ENCODE measurements at regions not wholly inside any gene's neighbourhood (a gene's known extent, or its start where the extent isn't known, plus 50 kb on each side); places are given as distances from the start of the nearest gene placed in this dataset.
"Not testable (repeated sequence)": the region's sequence is repeated elsewhere in the genome, so short reads cannot be mapped to it uniquely, and the experiment has no call there.

DNA sequence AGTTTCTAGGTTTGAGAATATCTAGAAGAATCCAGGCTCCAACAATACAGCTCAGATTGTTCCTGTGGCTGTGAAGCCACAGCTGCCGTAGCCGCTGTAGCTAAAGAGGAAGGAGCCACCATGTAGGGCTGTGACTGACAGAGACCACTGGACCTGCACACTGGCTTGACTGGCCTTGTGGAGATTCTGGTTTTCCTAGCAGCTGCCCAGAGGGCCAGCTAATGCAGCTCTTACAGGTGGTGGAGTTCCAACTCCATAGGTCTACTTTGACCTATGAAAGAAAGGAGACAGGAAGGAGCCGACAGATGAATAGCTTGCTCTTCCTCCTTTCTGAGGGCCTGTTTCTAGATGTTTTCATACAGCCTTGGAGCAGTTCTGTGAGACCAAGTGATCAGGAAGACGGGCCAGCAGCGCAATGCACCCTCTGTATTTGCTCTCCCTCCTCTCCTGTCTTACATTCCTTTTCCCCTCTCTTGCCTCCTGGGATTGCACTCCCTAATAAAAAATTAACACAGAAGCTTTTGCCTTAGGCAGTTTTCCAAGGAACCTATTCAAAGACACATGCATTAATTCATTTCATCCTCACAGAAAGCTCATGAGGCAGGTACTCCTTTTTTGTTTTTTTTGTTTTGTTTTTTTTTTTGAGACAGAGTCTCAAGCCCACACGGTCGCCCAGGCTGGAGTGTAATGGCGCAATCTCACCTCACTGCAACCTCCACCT is 51.8 kb upstream of the MYB start:
- peak; percentile 40 for DNase-seq

DNA sequence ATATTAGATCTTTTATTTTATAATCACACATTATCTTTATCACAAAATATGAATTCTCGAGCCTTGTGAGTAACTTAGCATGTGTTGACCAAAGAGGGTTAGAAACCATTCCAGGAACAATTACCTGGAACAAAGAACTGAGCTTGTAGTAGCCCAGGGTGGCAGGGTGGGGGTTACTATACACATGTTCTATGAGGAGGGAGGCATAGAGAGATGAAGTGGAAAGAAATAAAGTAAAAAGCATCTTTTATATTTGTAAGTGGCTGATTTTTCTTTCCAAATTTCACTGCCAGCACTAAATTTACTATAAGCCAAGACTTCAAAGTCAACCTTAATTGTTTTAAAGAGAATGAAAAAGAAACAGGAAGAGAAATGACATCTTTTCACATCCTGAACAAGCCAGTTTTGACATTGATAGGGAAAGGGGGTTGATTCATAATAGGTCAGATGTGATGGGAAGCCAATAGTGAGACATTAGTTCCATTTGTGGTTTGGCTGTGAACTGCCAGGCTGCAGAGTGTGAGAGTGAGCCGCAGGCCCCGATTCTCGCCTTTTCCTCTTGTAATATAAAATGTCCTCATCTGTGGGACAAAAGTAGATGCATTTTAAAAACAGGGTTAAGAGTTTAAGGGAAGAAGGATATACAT is 52.7 kb upstream of the MYB start:
- DNase-seq: peak; percentile 36

DNA sequence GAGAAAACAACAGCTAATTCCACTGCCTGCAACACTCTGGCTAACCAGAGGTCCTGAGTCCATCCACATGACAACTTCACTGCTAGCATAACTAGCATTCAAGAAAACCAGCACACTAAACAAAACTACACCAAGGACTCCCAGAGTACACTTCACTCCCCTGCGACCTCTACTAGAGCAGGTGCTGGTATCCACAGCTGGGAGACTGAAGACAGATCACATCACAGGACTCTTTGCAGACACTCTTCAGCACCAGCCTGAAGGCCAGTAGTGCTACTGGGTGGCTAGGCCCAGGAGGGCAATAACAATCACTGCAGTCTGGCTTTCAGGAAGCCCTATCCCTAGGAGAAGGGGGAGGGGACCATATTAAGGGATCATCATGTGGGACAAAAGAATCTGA is 54.4 kb upstream of the MYB start:
- DNase-seq: no peak

DNA sequence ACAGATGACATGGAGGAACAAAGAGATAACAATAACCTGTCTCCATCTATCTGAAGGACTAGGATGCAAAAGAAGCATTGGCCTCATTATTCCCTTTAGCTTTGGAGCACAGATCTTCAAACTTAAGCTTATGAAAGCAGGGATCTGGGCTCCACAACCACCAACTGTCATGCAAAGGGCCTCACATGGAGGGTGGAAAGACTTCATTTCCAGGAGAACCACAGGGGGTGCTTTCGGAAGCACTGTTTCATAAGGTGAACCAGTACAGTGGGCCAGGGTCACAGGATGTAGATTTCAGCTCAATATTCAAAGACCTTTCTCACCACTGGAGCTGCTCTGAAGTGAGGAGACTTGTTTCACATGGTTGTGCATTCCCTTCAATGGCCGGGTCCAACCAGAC is 55.1 kb upstream of the MYB start:
- no peak for DNase-seq

DNA sequence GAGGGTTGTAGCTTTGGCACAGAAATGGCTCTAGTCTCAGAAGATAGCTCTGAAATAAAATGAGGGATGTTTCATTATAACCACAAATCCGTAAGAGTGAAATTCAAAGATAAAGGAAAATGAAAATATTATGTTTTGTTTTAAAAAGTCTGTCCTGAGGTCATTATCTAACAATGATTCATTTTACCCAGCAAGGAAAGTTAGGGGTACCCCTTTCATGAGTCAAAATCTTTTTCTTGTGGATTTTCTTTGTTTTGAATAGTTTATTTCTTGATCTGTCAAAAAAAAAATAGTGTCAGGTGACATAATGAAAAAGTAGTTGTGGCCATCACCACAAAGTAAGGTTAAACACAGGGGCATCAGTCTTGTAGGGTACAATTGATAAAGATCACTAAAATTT is 59.7 kb upstream of the MYB start:
- DNase-seq: no peak

DNA sequence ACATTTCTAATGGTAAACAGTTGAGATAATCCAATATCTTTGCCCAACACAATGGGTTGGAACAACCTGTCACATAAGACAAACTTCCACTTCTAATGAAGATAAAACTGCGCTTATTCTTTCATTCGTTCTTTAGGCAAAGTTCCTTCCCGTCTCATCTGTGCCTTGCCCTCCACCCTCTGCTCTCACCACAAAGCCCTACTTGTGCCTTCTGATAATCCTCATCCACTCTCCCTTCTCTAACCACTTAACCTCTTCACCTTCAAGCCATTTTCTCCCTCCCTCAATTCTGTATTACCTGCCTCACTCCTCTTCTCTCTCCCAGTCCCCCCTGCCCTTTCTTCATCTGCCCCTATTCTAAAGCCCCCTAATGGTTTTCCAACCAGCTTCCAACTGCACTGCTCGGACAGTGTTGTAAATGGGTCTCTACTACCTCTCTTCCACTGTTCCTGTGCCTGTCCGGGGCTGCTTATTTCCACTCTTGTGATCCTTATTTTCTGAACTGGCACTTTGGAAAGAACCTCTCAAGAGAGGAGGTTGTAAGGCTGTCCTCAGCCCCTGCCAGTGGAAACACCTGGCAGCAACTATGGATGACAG is 62.9 kb upstream of the MYB start:
- DNase-seq: no peak

DNA sequence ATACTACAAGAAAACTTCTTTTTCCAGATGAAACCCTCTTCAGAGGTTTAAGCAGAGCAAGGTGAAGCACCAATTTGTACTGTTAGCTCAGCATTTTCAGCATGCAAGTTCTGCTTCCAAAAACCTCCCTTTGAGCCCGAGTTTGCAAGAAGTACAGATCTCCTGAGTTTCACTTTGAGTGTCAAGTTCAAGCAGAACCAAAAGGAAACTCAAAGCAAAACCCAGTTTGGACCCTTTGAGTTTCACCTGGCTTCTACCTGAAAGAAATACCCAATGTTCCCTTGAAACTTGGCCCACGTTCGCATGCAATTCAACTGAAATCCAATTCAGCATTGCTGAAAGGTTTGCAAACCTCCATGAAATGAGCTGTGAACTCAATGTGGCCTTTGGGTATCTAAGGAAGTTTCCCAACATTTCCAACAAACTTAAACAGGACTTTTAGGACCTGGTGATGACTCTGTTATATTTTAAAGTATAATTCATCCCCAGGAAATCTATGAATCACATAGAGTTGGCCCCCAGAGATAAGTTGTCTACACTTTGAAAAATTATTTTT is 62.9 kb upstream of the HBS1L start:
- no peak for DNase-seq

DNA sequence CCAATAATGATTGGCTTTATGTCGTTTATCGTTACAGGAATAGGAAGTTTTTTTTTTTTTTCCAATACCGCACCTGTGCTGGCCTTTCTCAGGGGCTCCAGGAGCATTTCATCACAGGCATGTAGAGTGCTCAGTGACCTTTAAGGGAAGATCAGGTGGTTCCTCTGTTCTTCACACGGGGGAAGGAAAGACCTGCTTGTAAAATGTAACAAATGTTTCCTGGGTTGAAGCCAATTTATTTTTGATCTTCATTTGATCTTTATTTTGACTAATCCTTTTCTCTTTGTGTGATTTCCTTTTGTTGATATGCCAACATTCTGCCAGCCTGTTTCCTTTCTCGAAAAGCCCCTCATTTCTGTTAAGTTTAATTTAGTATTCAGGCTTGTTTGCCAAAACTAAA is 61.9 kb upstream of the HBS1L start:
- DNase-seq: no peak

DNA sequence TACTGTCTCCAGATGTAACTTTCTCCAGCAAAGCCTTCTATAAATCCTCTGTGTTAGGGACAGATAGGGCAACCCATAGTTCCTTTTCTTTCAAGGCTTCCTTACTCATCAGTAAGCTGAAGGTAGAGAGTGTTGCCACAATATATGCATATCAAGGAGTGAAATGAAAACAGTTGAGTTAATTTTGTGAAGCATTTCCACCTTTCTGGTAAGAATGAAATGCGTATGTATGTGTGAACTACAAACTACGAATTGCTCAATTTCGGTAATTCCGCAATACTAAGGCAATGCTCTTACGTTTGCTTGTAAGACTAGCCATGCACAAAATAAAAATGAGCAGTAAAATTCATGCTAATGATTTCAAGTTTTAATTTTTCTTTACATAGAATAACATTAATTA is 61.2 kb upstream of the HBS1L start:
- no peak for DNase-seq

DNA sequence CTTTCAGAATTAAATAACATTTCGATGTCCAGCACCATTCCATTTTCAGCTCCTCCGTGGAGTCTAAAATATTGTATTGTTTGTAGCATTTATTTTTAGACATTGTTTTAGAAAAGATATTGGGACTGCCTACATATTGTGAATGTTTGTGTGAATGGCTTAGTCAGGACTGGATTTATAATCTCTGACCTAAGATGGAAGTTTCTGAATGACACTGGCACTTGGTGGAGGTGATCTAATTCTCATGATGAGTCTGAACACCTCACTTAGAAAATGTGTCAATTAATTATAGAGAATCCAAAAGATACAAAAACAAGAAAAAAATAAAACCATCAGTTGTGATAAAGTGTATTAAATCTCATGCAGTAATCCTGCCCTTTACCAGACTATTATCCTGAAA is 60.8 kb upstream of the HBS1L start:
- no peak for DNase-seq

DNA sequence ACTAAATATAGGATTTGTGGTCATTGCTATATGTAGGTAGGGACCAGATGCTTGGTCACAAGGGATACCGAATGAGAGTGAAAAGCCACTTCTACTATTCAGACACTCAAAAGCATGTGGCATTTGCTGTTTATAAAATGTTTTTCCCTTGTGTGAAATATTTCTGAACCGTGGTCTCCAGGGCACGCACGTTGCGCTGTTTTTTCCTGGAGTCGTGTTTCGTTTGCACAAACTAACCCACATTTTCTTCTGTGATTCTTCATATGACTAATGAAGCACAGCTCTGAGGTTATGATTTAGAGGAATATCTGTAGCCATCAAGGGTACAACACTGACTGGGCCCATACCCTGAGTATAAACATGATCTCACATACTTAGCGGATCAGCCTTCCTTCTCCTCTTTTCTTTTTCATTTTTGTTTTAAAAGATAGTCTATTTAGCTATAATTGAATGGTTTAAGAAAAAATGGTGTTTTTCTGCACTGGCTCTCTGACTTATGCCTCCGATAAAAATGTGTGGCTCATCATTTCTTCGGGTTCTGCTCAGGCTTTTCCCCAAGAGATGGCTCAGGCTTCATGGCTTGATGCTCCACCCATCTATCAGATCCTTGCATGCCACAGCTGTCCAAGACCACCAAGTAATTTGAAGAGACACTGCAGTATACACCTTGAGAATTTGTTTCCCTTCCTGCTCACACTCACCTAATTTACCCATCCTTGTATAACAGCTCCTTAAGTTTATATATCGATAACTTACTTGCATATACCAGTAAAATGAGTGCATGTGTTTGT is 59.9 kb upstream of the HBS1L start:
- no peak for DNase-seq

DNA sequence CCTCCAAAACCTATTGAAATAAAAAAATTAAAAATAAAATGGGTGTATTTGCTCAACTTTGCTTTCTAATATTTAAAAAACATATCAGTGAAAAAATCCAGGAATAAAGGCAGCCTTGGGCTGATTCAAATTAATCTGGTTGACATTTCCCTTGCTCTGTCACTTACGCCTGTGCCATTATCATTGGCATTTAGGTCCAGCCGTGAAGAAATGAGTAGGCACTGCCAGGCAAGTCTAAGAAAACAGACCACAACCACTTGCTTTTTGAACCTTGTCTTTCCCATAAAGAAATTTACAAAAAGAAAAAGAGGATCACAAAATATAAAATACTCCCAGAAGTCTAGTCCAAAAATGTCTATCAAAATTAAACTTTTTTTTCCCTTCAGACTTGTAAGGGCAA is 59.2 kb upstream of the HBS1L start:
- DNase-seq: no peak

DNA sequence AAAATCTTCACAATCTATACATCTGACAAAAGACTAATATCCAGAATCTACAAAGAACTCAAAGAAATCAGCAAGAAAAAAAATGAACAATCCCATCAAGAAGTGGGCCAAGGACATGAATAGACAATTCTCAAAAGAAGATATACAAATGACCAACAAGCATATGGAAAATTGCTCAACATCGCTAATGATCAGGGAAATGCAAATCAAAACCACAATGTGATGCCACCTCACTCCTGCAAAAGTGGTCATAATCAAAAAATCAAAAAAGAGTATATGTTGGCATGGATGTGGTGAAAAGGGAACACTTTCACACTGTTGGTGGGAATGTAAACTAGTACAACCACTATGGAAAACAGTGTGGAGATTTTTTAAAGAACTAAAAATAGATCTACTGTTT is 58.3 kb upstream of the HBS1L start:
- not testable (repeated sequence) for DNase-seq

DNA sequence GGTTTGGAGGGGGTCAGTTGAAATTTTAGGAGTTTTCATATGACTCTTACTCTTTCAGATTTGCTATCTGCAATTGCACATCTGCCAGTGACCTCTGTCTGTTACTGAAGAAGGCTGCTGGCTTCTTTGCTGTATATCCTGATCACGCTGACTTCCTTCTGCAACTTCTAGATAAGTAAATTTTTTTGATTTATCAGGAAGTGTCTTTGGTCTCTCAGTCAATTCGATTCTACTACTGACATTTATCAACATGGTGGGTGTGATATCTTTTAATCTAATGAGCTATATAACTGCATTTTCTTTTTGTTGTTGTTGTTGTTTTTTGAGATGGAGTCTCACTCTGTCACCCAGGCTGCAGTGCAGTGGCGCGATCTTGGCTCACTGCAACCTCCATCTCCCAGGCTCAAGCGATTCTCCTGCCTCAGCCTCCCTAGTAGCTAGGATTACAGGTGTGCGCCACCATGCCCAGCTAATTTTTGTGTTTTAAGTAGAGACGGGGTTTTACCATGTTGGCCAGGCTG is 55.7 kb upstream of the HBS1L start:
- DNase-seq: not testable (repeated sequence)

DNA sequence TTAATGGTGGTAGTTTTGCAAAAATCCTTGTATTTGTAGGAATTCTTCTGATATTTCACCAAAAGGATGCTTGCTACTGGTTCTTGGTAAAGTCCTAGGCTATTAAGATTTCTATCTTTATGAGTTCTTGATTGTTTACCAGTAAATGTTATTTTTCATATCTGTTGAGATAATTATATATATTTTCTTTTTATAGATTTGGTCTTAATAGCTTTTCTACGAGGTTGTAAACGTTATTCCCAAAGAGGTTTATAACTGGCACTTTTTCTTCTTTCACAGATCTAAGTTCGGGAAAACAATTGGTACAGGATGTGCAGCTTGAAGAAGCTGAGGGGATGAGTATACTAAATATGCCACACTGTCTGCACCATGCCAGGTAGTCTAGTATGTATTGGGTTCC is 55.1 kb upstream of the HBS1L start:
- DNase-seq: no peak

DNA sequence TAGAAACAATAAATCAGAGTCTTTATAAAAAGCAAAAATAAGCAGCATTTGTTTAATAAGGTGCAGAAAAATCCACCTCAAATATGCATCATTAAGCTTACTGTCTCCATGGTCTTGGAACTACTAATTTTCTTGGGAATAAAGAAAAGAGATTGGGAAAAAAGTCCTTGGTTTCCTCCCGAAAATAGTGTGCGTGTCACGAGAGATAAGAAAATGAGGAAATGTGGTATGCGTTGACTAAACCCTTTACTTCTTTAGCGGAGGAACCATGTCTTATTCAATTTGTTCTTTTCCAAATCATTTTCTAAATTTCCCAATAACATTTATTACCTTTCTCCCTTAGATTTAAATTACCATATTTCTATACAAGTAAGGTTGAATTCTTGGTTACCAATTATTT is 54.1 kb upstream of the HBS1L start:
- no peak for DNase-seq

DNA sequence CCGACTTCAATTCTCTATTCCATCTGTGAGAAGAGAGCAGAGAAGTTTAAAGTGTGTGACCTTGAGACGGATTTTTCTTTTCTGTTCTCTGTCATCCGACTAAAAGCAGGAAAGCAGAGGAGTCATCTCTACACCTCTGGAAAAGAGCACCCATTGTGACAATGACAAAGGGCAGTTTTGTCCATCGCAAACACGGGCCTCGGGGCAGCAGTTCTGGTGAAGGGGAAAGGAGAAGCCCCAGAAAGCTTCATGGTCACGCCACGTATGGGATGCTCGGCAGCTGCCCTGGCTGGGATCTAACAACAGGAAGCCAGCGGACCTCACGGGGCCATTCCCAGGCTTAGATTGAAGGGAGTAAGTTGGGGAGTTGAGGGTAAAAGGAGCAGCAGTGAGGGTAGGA is 52.0 kb upstream of the HBS1L start:
- DNase-seq: no peak

DNA sequence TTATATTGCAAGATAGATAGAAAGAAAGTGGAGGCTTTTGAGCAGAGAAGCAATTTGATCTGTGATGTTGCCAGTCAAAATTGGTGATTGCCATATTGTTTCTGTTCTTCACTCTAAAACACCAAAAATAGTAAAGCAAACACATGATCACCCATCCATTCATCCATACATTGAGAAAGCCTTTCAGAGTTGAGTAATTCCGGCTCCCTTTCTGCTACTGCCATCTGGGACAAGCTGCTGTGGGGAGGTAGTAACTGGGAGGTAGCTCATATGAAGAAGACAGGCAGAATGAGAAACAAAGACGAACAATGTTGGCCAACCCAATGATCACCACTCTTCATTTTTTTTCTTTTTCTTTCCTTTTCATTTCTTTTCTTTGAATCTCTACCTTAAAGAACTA is 51.1 kb upstream of the HBS1L start:
- no peak for DNase-seq

DNA sequence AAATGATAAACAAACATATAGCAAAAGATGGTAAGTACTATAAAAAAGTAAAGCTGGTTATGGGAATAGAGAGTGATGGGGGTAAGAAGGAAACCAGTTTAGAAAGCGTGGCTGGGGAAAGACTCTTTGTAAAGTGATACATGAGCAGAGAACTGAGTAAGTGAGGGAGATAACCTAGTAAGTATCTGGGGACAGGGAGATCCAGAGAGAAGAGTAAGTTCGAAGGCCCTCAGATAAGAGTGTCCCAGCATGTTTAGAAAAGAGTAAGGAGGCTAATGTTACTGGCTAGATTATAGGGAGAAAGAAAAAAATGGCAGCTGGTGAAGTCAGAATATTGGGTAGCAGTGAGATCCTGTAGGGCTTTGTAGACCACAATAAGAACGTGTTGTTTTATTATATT is 50.7 kb upstream of the HBS1L start:
- no peak for DNase-seq
